SK-N-SH (cell line): ENCODE measurements at regions not wholly inside any gene's neighbourhood (a gene's known extent, or its start where the extent isn't known, plus 50 kb on each side); places are given as distances from the start of the nearest gene placed in this dataset.
A peak's percentile ranks its signal among the peaks of the same experiment; 100 is the strongest.

Source experiments
- CTCF ChIA-PET: fragments of 300-600, 350-600 bp; formaldehyde crosslinking; extraction: SDS; loops from one replicate; lab custom pipeline; 2021; lab: Yijun Ruan, JAX
- POLR2A ChIA-PET: fragments of 350-600 bp; sonication (Branson Sonifier 250); formaldehyde crosslinking; extraction: SDS; loops from one replicate; lab custom pipeline; 2020; ENCODE audit warnings: antibody characterized with exemption, inconsistent platforms; lab: Yijun Ruan, JAX
- DNase-seq: peaks from one replicate; pipeline ENCODE4 v3.0.0; 2012
- H2AFZ ChIP-seq: fragments of 200-600 bp; sonication (generic); 2 replicates; pipeline ENCODE4 v1.8.1; 2016; ENCODE audit warnings: antibody characterized with exemption, mild to moderate bottlenecking, low read depth
- H3F3A ChIP-seq: fragments of 200-600 bp; sonication (generic); replicated peaks from 2 replicates; pipeline ENCODE3; 2016; ENCODE audit warnings: antibody characterized with exemption, mild to moderate bottlenecking; ENCODE audit not compliant: insufficient read depth
- H3K27ac ChIP-seq, 2 experiments: fragments of 200-500 bp in 1 of 2; fragments of 200-600 bp in 1 of 2; sonication (Bioruptor generic) in 1 of 2; sonication (generic), shearing (Covaris generic) in 1 of 2; 2 replicates each; pipeline versions ENCODE4 v1.5.1 to v1.6.1; 2014 to 2016; ENCODE audit warnings: low read depth in 2 of 2, inconsistent platforms in 1 of 2, low read length in 1 of 2, mild to moderate bottlenecking in 1 of 2, mixed read lengths in 1 of 2
- H3K27me3 ChIP-seq: fragments of 200-600 bp; sonication (generic), shearing (Covaris generic); 2 replicates; pipeline ENCODE4 v1.6.1; 2016; ENCODE audit warnings: mixed run types; ENCODE audit not compliant: insufficient read depth
- H3K36me3 ChIP-seq, 2 experiments: fragments of 200-500 bp in 1 of 2; fragments of 200-600 bp in 1 of 2; sonication (Bioruptor generic) in 1 of 2; sonication (generic) in 1 of 2; replicated peaks in 1 of 2; 2 replicates each; pipeline versions ENCODE3 to v1.5.1; 2014 to 2016; ENCODE audit warnings: low read length in 1 of 2, mild to moderate bottlenecking in 1 of 2; ENCODE audit not compliant: insufficient read depth in 2 of 2, control insufficient read depth in 1 of 2
- H3K4me1 ChIP-seq, 2 experiments: fragments of 200-500 bp in 1 of 2; fragments of 200-600 bp in 1 of 2; sonication (Bioruptor generic) in 1 of 2; sonication (generic), shearing (Covaris generic) in 1 of 2; 2 replicates each; pipeline versions ENCODE4 v1.5.1 to v1.6.1; 2014 to 2016; ENCODE audit warnings: low read depth in 1 of 2, low read length in 1 of 2, mixed run types in 1 of 2; ENCODE audit not compliant: insufficient read depth in 2 of 2, control insufficient read depth in 1 of 2
- H3K4me2 ChIP-seq: fragments of 200-600 bp; sonication (generic), shearing (Covaris generic); 2 replicates; pipeline ENCODE4 v1.6.1; 2017; ENCODE audit warnings: mixed run types
- H3K4me3 ChIP-seq, 2 experiments: fragments of 200-500 bp in 1 of 2; fragments of 200-600 bp in 1 of 2; sonication (Bioruptor generic) in 1 of 2; sonication (generic), shearing (Covaris generic) in 1 of 2; 2 replicates each; pipeline versions ENCODE4 v1.5.1 to v1.8.1; 2014 to 2016; ENCODE audit warnings: low read depth in 2 of 2, inconsistent platforms in 1 of 2, low read length in 1 of 2, mild to moderate bottlenecking in 1 of 2, mixed read lengths in 1 of 2, moderate library complexity in 1 of 2
- H3K79me2 ChIP-seq: fragments of 200-600 bp; sonication (generic); 2 replicates; pipeline ENCODE4 v1.8.1; 2017; ENCODE audit warnings: mild to moderate bottlenecking; ENCODE audit not compliant: insufficient read depth
- H3K9ac ChIP-seq: fragments of 200-600 bp; sonication (generic); 2 replicates; pipeline ENCODE4 v1.6.1; 2017; ENCODE audit warnings: mixed run types
- H3K9me2 ChIP-seq: fragments of 200-600 bp; sonication (generic); 2 replicates; pipeline ENCODE4 v1.6.1; 2017; ENCODE audit warnings: mixed run types
- H3K9me3 ChIP-seq: fragments of 200-600 bp; sonication (generic); 2 replicates; pipeline ENCODE4 v1.6.1; 2017; ENCODE audit warnings: mixed run types, mild to moderate bottlenecking, moderate library complexity
- H4K20me1 ChIP-seq: fragments of 200-600 bp; sonication (generic); 2 replicates; pipeline ENCODE4 v1.6.1; 2017; ENCODE audit warnings: mild to moderate bottlenecking, mixed run types; ENCODE audit not compliant: insufficient read depth
- FOSL2 ChIP-seq: IDR thresholded peaks from 2 replicates; pipeline ENCODE4 v1.4.0; 2012; ENCODE audit warnings: low read depth, mild to moderate bottlenecking, moderate library complexity, borderline replicate concordance
- FOXJ3 ChIP-seq: sonication (generic); formaldehyde crosslinking; IDR thresholded peaks from 2 replicates; pipeline ENCODE4 v1.5.1; 2020; ENCODE audit warnings: mild to moderate bottlenecking, missing genetic modification reagents
- MEF2A ChIP-seq: IDR thresholded peaks from 2 replicates; pipeline ENCODE4 v1.4.0; 2012; ENCODE audit warnings: low read depth, borderline replicate concordance
- MXI1 ChIP-seq: IDR thresholded peaks from 2 replicates; pipeline ENCODE4 v1.6.1; 2012; ENCODE audit warnings: mild to moderate bottlenecking, low read depth, low read length, improper control_type of control experiment
- NFIC ChIP-seq: IDR thresholded peaks from 2 replicates; pipeline ENCODE4 v1.4.0; 2012; ENCODE audit warnings: borderline replicate concordance
- NRF1 ChIP-seq: IDR thresholded peaks from 2 replicates; pipeline ENCODE4 v1.6.1; 2012; ENCODE audit warnings: low read depth, mild to moderate bottlenecking, low read length
- PBX3 ChIP-seq: IDR thresholded peaks from 2 replicates; pipeline ENCODE4; 2012
- RFX5 ChIP-seq: IDR thresholded peaks from 2 replicates; pipeline ENCODE4 v1.6.1; 2012; ENCODE audit warnings: mild to moderate bottlenecking, improper control_type of control experiment, low read length
- RXRA ChIP-seq: IDR thresholded peaks from 2 replicates; pipeline ENCODE4 v1.4.0; 2012; ENCODE audit warnings: low read depth, mild to moderate bottlenecking, borderline replicate concordance
- SIN3A ChIP-seq: IDR thresholded peaks from 2 replicates; pipeline ENCODE4 v1.6.1; 2012; ENCODE audit warnings: low read depth, mild to moderate bottlenecking, low read length, moderate library complexity, borderline replicate concordance
- SMC3 ChIP-seq: IDR thresholded peaks from 2 replicates; pipeline ENCODE4 v1.6.1; 2012; ENCODE audit warnings: low read depth, low read length, improper control_type of control experiment
- TCF12 ChIP-seq: IDR thresholded peaks from 2 replicates; pipeline ENCODE4 v1.4.0; 2012
- USF1 ChIP-seq: IDR thresholded peaks from 2 replicates; pipeline ENCODE4 v1.4.0; 2012; ENCODE audit warnings: low read depth, borderline replicate concordance
- USF2 ChIP-seq: fragments of 150-350 bp; IDR thresholded peaks from 2 replicates; pipeline ENCODE4 v1.6.1; 2017; ENCODE audit warnings: antibody characterized with exemption, low read length, low read depth, borderline replicate concordance
- YY1 ChIP-seq: IDR thresholded peaks from 2 replicates; pipeline ENCODE4 v1.4.0; 2012; ENCODE audit warnings: low read depth, mild to moderate bottlenecking
- ZBTB33 ChIP-seq: IDR thresholded peaks from 2 replicates; pipeline ENCODE4 v1.4.0; 2012; ENCODE audit warnings: low read depth, borderline replicate concordance
- WGBS: methylation state at CpG from one replicate; pipeline ENCODE4 v1.1.6; 2017; ENCODE audit warnings: low lambda C conversion rate; 5-methylcytosine and 5-hydroxymethylcytosine counted together

- Histone ChIP-seq H3K9me3 (no peaks in the 10 kb centered on the region), H3K4me3 (no peak overlapping the region), H4K20me1 (no peaks in the 10 kb centered on the region), H3F3A (peaks cover 4% of the 10 kb centered on the region), H3K4me1 (peaks cover 0 to 44% of the 10 kb centered on the region in 2 experiments; a peak in 3 of 4 replicates), H3K27me3 (no peaks in the 10 kb centered on the region), H3K4me2 (no peak overlapping the region), H3K79me2 (no peaks in the 10 kb centered on the region), H3K27ac (no peak overlapping the region), H3K36me3 (no peaks in the 10 kb centered on the region), H2AFZ (no peak overlapping the region), H3K9me2 (no peaks in the 10 kb centered on the region), H3K9ac (no peak overlapping the region)
- ChIA-PET POLR2A (no interaction called here), CTCF (no interaction called here)
- 86% methylated on average over 6 of the region's 6 CpGs for WGBS
- no peak for DNase-seq
- TF ChIP-seq FOXJ3 (CRISPR knock-in tag) (no peak), ZBTB33 (no peak), TCF12 (no peak), USF1 (no peak), YY1 (no peak), PBX3 (no peak)
Observed at GRCh38 chr18:68431111-68431921, 283.6 kb downstream of the TMX3 start.

- TF ChIP-seq NRF1 (no peak), RXRA (no peak), SMC3 (no peak), SIN3A (no peak), MEF2A (no peak), TCF12 (0 out of 2 replicates have a peak, but pooled peaks have one; percentile 5), MXI1 (no peak), FOSL2 (0 out of 2 replicates have a peak, but pooled peaks have one; percentile 20), RFX5 (no peak), NFIC (0 out of 2 replicates have a peak, but pooled peaks have one; percentile 12), USF2 (no peak)
- H3K27ac ChIP-seq, result peak overlapping the region in 1 of 2 experiments; percentile 20; a peak in 1 of 4 replicates
- DNase-seq, result no peak
- POLR2A ChIA-PET, result no interaction called here
- H3K9me3 ChIP-seq, result no peaks in the 10 kb centered on the region
- H3K9ac ChIP-seq, result no peak overlapping the region
- WGBS, result 38% methylated on average over 2 of the region's 2 CpGs
- no peaks in the 10 kb centered on the region for H3K9me2 ChIP-seq
- no peak overlapping the region for H2AFZ ChIP-seq
- no peaks in the 10 kb centered on the region for H3K79me2 ChIP-seq
- no peaks in the 10 kb centered on the region for H3K36me3 ChIP-seq
- H3K4me1 ChIP-seq, result peaks cover 0 to 44% of the 10 kb centered on the region in 2 experiments; a peak in 3 of 4 replicates
- no peaks in the 10 kb centered on the region for H3K27me3 ChIP-seq
- H4K20me1 ChIP-seq, result no peaks in the 10 kb centered on the region
- H3K4me3 ChIP-seq, result no peak overlapping the region
- H3K4me2 ChIP-seq, result no peak overlapping the region
- peaks cover 4% of the 10 kb centered on the region for H3F3A ChIP-seq
- CTCF ChIA-PET, result no interaction called here
Observed at GRCh38 chr18:68429841-68430240, 285.1 kb downstream of the TMX3 start.
